ENCODE measurements at regions not wholly inside any gene's neighbourhood (a gene's known extent, or its start where the extent isn't known, plus 50 kb on each side); places are given as distances from the start of the nearest gene placed in this dataset.

DNA sequence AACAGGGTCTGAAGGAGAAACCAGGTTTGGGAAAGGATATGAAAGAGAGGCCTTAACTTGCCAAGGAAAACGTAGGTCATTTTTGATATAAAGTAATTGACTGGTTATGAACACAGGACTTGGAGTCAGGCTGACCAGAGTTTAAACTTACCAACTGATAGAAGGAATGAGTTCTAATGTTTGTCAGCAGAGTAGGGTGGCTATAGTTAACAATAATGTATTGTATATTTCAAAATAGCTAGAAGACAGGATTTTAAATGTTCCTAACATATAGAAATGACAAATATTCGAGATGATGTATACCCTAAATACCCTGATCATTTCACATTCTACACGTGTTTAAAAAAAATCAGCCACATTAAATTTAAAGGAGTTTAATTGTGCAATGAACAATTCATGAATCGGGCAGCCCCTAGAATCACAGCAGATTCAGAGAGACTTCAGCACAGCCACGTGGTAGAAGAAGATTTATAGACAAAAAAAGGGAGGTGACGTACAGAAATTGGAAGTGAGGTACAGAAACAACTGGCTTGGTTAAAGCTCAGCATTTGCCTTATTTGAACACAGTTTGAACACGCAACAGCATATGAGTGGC lies 52.5 kb upstream of the PLEKHG7 start:
- no peak for DNase-seq
- peak overlapping the region; percentile 54 for H3K4me3 Mint-ChIP-seq (ENCODE audit: low read depth, unreplicated experiment)
- BruUV-seq (replicated peaks), result no TSS peak
- H3K27ac Mint-ChIP-seq (ENCODE audit: unreplicated experiment), result peak overlapping the region; percentile 71
- H3K9me3 Mint-ChIP-seq (ENCODE audit: low read depth, unreplicated experiment), result no peaks in the 10 kb centered on the region
- intact Hi-C loops (cut with micrococcal nuclease; ENCODE audit: unreplicated experiment), result loop anchor here (1.0 to 10.0 kb wide), 4 partner anchors 77 to 1288 kb away; no protein-coding TSS in a partner anchor
- TF ChIP-seq, protein P1, sequence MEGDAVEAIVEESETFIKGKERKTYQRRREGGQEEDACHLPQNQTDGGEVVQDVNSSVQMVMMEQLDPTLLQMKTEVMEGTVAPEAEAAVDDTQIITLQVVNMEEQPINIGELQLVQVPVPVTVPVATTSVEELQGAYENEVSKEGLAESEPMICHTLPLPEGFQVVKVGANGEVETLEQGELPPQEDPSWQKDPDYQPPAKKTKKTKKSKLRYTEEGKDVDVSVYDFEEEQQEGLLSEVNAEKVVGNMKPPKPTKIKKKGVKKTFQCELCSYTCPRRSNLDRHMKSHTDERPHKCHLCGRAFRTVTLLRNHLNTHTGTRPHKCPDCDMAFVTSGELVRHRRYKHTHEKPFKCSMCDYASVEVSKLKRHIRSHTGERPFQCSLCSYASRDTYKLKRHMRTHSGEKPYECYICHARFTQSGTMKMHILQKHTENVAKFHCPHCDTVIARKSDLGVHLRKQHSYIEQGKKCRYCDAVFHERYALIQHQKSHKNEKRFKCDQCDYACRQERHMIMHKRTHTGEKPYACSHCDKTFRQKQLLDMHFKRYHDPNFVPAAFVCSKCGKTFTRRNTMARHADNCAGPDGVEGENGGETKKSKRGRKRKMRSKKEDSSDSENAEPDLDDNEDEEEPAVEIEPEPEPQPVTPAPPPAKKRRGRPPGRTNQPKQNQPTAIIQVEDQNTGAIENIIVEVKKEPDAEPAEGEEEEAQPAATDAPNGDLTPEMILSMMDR (IDR thresholded peaks at IDR 0.05; ENCODE audit: unreplicated experiment), result no peak
- H3K4me1 Mint-ChIP-seq (ENCODE audit: low read depth, unreplicated experiment), result peaks cover 41% of the 10 kb centered on the region
- H3K27me3 Mint-ChIP-seq (ENCODE audit: unreplicated experiment), result no peaks in the 10 kb centered on the region
- CTCF ChIA-PET, result interaction anchor here (0.6 to 2.3 kb wide), 5 partner anchors 42 to 1288 kb away, joined by 4 to 15 read pairs (median 6); partner anchors contain the start of gene BTG1
- no peaks in the 10 kb centered on the region for H3K36me3 Mint-ChIP-seq (ENCODE audit: insufficient read depth, unreplicated experiment)

DNA sequence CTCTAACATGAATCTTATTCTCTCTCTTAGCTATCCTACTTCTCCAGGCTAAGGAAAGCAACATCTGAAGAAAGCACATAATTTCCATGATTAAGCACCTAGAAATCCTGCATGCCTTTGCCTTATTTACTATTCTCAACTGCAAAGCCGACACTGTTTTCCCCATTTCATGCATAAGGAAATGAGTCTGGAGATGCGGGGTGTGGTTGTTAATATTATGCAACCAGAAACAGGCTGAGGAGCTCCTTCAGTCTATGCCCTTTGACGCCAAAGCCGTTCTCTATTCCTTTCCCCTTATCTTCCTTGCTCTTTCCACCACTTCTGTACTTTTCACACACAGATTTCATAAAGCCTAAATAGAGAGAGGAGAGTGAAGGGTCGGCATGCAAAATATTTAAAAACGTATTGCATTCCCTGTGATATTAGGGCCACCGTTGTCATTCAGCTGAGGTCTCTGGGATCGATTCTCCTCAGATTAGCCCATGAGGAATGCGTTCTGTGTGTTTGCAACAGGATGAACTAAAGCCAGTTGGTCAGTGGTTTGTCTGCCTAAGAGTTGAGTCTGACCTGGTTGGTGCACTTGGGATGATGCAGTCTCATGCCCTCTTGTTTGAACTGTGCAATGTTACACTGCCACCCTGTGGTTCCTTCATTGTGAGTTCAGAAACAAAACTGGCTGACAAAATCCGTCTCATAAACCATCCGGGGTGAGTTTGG lies 53.1 kb upstream of the PLEKHG7 start:
- no peaks in the 10 kb centered on the region for H3K9me3 Mint-ChIP-seq (ENCODE audit: low read depth, unreplicated experiment)

DNA sequence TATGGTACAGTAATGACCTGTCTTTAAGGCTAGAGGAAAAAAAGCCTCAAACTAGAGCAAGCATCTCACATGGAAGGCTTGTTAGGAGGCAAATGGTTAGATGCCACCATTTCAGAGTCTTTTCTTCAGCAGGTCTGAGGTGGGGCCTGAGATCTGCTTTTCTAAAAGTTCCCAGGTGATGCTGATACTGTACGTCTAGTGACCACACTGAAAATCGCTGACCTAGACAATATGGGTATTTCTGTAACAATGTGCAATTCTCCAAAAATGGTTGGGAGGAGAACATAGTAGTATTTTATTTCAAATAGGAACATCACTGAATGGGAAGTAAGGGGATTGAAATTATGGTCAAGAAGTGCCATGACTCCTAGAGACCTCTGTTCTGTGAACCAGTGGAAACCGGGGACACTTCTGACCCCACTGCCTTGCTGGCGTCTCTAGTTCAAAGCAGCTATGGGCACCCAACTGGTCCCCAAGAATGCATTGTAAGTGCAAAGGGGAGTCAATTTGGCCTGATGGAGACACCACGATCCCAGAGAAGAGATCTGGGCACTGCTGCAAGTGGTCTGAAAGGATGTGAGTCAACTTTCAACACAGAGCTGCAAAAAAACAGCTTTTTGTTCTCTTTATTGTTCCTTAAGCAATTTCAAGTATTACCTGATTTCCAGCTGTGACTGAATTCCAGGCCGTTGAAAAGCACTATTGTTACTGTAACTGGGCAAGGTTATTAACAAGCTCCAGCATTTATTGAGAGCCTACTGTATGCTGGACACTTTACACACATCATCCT lies 54.4 kb upstream of the PLEKHG7 start:
- Mint-ChIP-seq H3K36me3 (ENCODE audit: insufficient read depth, unreplicated experiment) (no peaks in the 10 kb centered on the region), H3K27ac (ENCODE audit: unreplicated experiment) (no peak overlapping the region), H3K9me3 (ENCODE audit: low read depth, unreplicated experiment) (no peaks in the 10 kb centered on the region), H3K4me1 (ENCODE audit: low read depth, unreplicated experiment) (peaks cover 47% of the 10 kb centered on the region), H3K4me3 (ENCODE audit: low read depth, unreplicated experiment) (no peak overlapping the region), H3K27me3 (ENCODE audit: unreplicated experiment) (no peaks in the 10 kb centered on the region)
- intact Hi-C loops (cut with micrococcal nuclease; ENCODE audit: unreplicated experiment), result loop anchor here (1.0 to 5.0 kb wide), 4 partner anchors 78 to 1266 kb away; no protein-coding TSS in a partner anchor
- CTCF ChIA-PET, result interaction anchor here (0.9 to 2.3 kb wide), 5 partner anchors 40 to 1291 kb away, joined by 3 to 15 read pairs (median 6); no protein-coding TSS in a partner anchor
- TF ChIP-seq, protein P1 (IDR thresholded peaks at IDR 0.05; ENCODE audit: unreplicated experiment), result no peak
- DNase-seq, result no peak
- no TSS peak for BruUV-seq (replicated peaks)

More for the DNA sequence above, 53.1 kb upstream of the PLEKHG7 start:
- Mint-ChIP-seq H3K36me3 (ENCODE audit: insufficient read depth, unreplicated experiment) (no peaks in the 10 kb centered on the region), H3K27ac (ENCODE audit: unreplicated experiment) (peak overlapping the region; percentile 71), H3K27me3 (ENCODE audit: unreplicated experiment) (no peaks in the 10 kb centered on the region), H3K4me1 (ENCODE audit: low read depth, unreplicated experiment) (peaks cover 47% of the 10 kb centered on the region), H3K4me3 (ENCODE audit: low read depth, unreplicated experiment) (peak overlapping the region; percentile 54)
- TF ChIP-seq, protein P1 (IDR thresholded peaks at IDR 0.05; ENCODE audit: unreplicated experiment), result peak; percentile 63
- CTCF ChIA-PET, result interaction anchor here (0.6 to 2.3 kb wide), 14 partner anchors 41 to 1292 kb away, joined by 3 to 15 read pairs (median 4); partner anchors contain the start of gene BTG1
- intact Hi-C loops (cut with micrococcal nuclease; ENCODE audit: unreplicated experiment), result loop anchor here (1.0 to 10.0 kb wide), 8 partner anchors 76 to 1287 kb away; no protein-coding TSS in a partner anchor
- DNase-seq, result peak; percentile 78
- no TSS peak for BruUV-seq (replicated peaks)

DNA sequence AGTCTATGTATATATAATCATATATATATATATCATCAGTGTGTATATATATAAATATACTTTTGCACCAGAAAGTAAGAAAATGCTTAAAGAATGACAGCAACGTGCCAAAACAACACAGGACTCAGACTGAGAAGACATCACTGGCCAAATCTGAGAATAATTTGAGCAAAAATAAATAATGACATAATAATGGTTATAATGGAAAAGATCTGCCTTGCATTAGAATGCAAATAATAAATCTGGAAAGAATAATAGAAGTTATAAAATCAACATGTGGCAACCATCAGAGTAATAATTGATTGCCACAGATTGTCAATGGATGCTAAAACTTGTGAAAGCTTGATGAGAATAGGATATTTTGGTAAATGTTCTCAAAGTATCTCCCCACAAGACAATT lies 61.5 kb upstream of the PLEKHG7 start:
- H3K27me3 Mint-ChIP-seq (ENCODE audit: unreplicated experiment), result no peaks in the 10 kb centered on the region
- CTCF ChIA-PET, result no interaction called here
- no peak overlapping the region for H3K27ac Mint-ChIP-seq (ENCODE audit: unreplicated experiment)
- no peak for DNase-seq
- H3K9me3 Mint-ChIP-seq (ENCODE audit: low read depth, unreplicated experiment), result no peaks in the 10 kb centered on the region
- no peaks in the 10 kb centered on the region for H3K36me3 Mint-ChIP-seq (ENCODE audit: insufficient read depth, unreplicated experiment)
- BruUV-seq (replicated peaks), result no TSS peak
- H3K4me3 Mint-ChIP-seq (ENCODE audit: low read depth, unreplicated experiment), result no peak overlapping the region
- intact Hi-C loops (cut with micrococcal nuclease; ENCODE audit: unreplicated experiment), result no loop called here
- peaks cover 10% of the 10 kb centered on the region for H3K4me1 Mint-ChIP-seq (ENCODE audit: low read depth, unreplicated experiment)
- TF ChIP-seq, protein P1 (IDR thresholded peaks at IDR 0.05; ENCODE audit: unreplicated experiment), result no peak

Data from Calu3 (cell line).